Vagina (tissue), 2 donors: ENCODE measurements at regions not wholly inside any gene's neighbourhood (a gene's known extent, or its start where the extent isn't known, plus 50 kb on each side); places are given as distances from the start of the nearest gene placed in this dataset.
A peak's percentile ranks its signal among the peaks of the same experiment; 100 is the strongest.

Experiments
- DNase-seq, 2 donors: peaks; one replicate each; pipeline ENCODE4 v3.0.0-alpha.2; 2017; ENCODE audit errors: extremely low spot score in 2 of 2
- H3K27ac ChIP-seq: fragments of 200-600 bp; sonication (generic); one replicate; pipeline ENCODE4 v1.5.1; 2019
- H3K27me3 ChIP-seq: fragments of 200-600 bp; sonication (generic); one replicate; pipeline ENCODE4 v1.5.1; 2019
- H3K36me3 ChIP-seq, 2 donors: fragments of 200-600 bp; sonication (generic); one replicate each; pipeline ENCODE4 v1.5.1; 2017 to 2019
- H3K4me1 ChIP-seq: fragments of 200-600 bp; sonication (generic); one replicate; pipeline ENCODE4 v1.5.1; 2019
- H3K4me3 ChIP-seq, 2 donors: fragments of 200-600 bp; sonication (generic); 1 replicate in 1 of 2; 2 replicates in 1 of 2; pipeline ENCODE4 v1.5.1; 2016 to 2019
- H3K9me3 ChIP-seq: fragments of 200-600 bp; sonication (generic); one replicate; pipeline ENCODE4 v1.5.1; 2019
- CTCF ChIP-seq, 3 experiments: fragments of 450-650 bp in 2 of 3; fragments of 200-600 bp in 1 of 3; sonication (generic) in 1 of 3; IDR thresholded peaks; one replicate each; pipeline ENCODE4 v1.5.1; 2017 to 2019; ENCODE audit warnings: antibody characterized with exemption in 3 of 3, mild to moderate bottlenecking in 2 of 3, moderate library complexity in 2 of 3
- POLR2A ChIP-seq, 2 donors: fragments of 450-650 bp; IDR thresholded peaks; one replicate each; pipeline ENCODE4 v1.6.1; 2017; ENCODE audit warnings: antibody characterized with exemption in 2 of 2, mild to moderate bottlenecking in 2 of 2, moderate library complexity in 2 of 2
- POLR2AphosphoS5 ChIP-seq, 2 donors: sonication (generic); formaldehyde crosslinking; IDR thresholded peaks; one replicate each; pipeline ENCODE4 v1.9.0; 2017; ENCODE audit warnings: antibody characterized with exemption in 2 of 2, mild to moderate bottlenecking in 2 of 2, low read depth in 1 of 2; ENCODE audit not compliant: insufficient read depth in 1 of 2
- intact Hi-C: fragments of 100-400 bp; cut with DNase I; formaldehyde crosslinking; loops from one replicate; pipeline ENCODE4 v1.15.1; 2023

GRCh38 chr1:226799634-226800281, 60.7 kb upstream of the ITPKB start:
- peak overlapping the region; percentile 27 for H3K27ac ChIP-seq
- H3K4me3 ChIP-seq = no peak overlapping the region
- H3K9me3 ChIP-seq = no peaks in the 10 kb centered on the region
- intact Hi-C loops = no loop called here
- no peaks in the 10 kb centered on the region for H3K36me3 ChIP-seq
- no peaks in the 10 kb centered on the region for H3K27me3 ChIP-seq
- H3K4me1 ChIP-seq = no peaks in the 10 kb centered on the region
- TF ChIP-seq POLR2AphosphoS5 (IDR thresholded peaks at IDR 0.05; ENCODE audit: insufficient read depth in 1 of 2, low read depth in 1 of 2) = peak in 1 of 2 donors; percentile 49
- no peak for TF ChIP-seq POLR2A (IDR thresholded peaks at IDR 0.05)
- DNase-seq = no peak

- Histone ChIP-seq H3K36me3 (no peaks in the 10 kb centered on the region), H3K4me3 (no peak overlapping the region), H3K4me1 (no peaks in the 10 kb centered on the region), H3K27me3 (no peaks in the 10 kb centered on the region), H3K9me3 (no peaks in the 10 kb centered on the region), H3K27ac (no peak overlapping the region)
- no peak for DNase-seq
- no peak for TF ChIP-seq POLR2AphosphoS5 (IDR thresholded peaks at IDR 0.05; ENCODE audit: insufficient read depth in 1 of 2, low read depth in 1 of 2)
- no peak for TF ChIP-seq CTCF (IDR thresholded peaks at IDR 0.05)
- no peak for TF ChIP-seq POLR2A (IDR thresholded peaks at IDR 0.05)
- intact Hi-C loops = no loop called here
Measured at GRCh38 chr1:226798427-226799411, 59.6 kb upstream of the ITPKB start.

- Histone ChIP-seq H3K9me3 (no peaks in the 10 kb centered on the region), H3K27ac (no peak overlapping the region), H3K4me3 (no peak overlapping the region), H3K4me1 (no peaks in the 10 kb centered on the region), H3K27me3 (no peaks in the 10 kb centered on the region), H3K36me3 (no peaks in the 10 kb centered on the region)
- intact Hi-C loops = no loop called here
- DNase-seq = no peak
- no peak for TF ChIP-seq POLR2A (IDR thresholded peaks at IDR 0.05)
- TF ChIP-seq POLR2AphosphoS5 (IDR thresholded peaks at IDR 0.05; ENCODE audit: insufficient read depth in 1 of 2, low read depth in 1 of 2) = no peak
- TF ChIP-seq CTCF (IDR thresholded peaks at IDR 0.05) = no peak
Measured at GRCh38 chr1:226797151-226797550, 58.1 kb upstream of the ITPKB start.

GRCh38 chr1:226793620-226794276, 54.7 kb upstream of the ITPKB start:
- no peaks in the 10 kb centered on the region for H3K9me3 ChIP-seq
- no peaks in the 10 kb centered on the region for H3K27me3 ChIP-seq
- H3K36me3 ChIP-seq = no peaks in the 10 kb centered on the region
- no peak for DNase-seq
- TF ChIP-seq CTCF (IDR thresholded peaks at IDR 0.05) (no peak), POLR2AphosphoS5 (IDR thresholded peaks at IDR 0.05; ENCODE audit: insufficient read depth in 1 of 2, low read depth in 1 of 2) (no peak), POLR2A (IDR thresholded peaks at IDR 0.05) (no peak)
- H3K4me3 ChIP-seq = no peak overlapping the region
- intact Hi-C loops = no loop called here
- H3K27ac ChIP-seq = no peak overlapping the region
- no peaks in the 10 kb centered on the region for H3K4me1 ChIP-seq

GRCh38 chr1:226792368-226792767, 53.3 kb upstream of the ITPKB start:
- Histone ChIP-seq H3K36me3 (no peaks in the 10 kb centered on the region), H3K9me3 (no peaks in the 10 kb centered on the region), H3K4me1 (no peaks in the 10 kb centered on the region), H3K27ac (no peak overlapping the region), H3K27me3 (no peaks in the 10 kb centered on the region), H3K4me3 (no peak overlapping the region)
- TF ChIP-seq POLR2AphosphoS5 (IDR thresholded peaks at IDR 0.05; ENCODE audit: insufficient read depth in 1 of 2, low read depth in 1 of 2) = no peak
- TF ChIP-seq CTCF (IDR thresholded peaks at IDR 0.05) = no peak
- no peak for TF ChIP-seq POLR2A (IDR thresholded peaks at IDR 0.05)
- no peak for DNase-seq
- intact Hi-C loops = no loop called here
